Hepatocyte (in vitro differentiated cells): ENCODE measurements at regions not wholly inside any gene's neighbourhood (a gene's known extent, or its start where the extent isn't known, plus 50 kb on each side); places are given as distances from the start of the nearest gene placed in this dataset.

Source experiments
- DNase-seq: peaks from one replicate; pipeline ENCODE4 v3.0.0-alpha.2; 2016; ENCODE audit warnings: low spot score
- H2AFZ ChIP-seq: fragments of 200-600 bp; sonication (generic); 2 replicates; pipeline ENCODE4 v1.6.0; 2016; ENCODE audit warnings: antibody characterized with exemption, mild to moderate bottlenecking
- H3K27ac ChIP-seq: fragments of 200-600 bp; sonication (generic); 2 replicates; pipeline ENCODE4 v1.5.1; 2016; ENCODE audit warnings: mild to moderate bottlenecking
- H3K27me3 ChIP-seq: fragments of 200-600 bp; sonication (generic); 2 replicates; pipeline ENCODE4 v1.6.1; 2016
- H3K36me3 ChIP-seq: fragments of 200-600 bp; sonication (generic); replicated peaks from 2 replicates; pipeline ENCODE4 v1.5.1; 2016; ENCODE audit warnings: low read depth; ENCODE audit not compliant: insufficient read depth
- H3K4me1 ChIP-seq: fragments of 200-600 bp; sonication (generic); 2 replicates; pipeline ENCODE4 v1.5.1; 2016; ENCODE audit warnings: mild to moderate bottlenecking, moderate library complexity; ENCODE audit not compliant: insufficient read depth
- H3K4me2 ChIP-seq: fragments of 200-600 bp; sonication (generic); 2 replicates; pipeline ENCODE4 v1.6.0; 2016
- H3K4me3 ChIP-seq: fragments of 200-600 bp; sonication (generic); 2 replicates; pipeline ENCODE4 v1.5.1; 2016; ENCODE audit warnings: mild to moderate bottlenecking
- H3K79me2 ChIP-seq: fragments of 200-600 bp; sonication (generic); 2 replicates; pipeline ENCODE4 v1.6.0; 2017; ENCODE audit warnings: mild to moderate bottlenecking
- H3K9me2 ChIP-seq: fragments of 200-600 bp; sonication (generic); replicated peaks from 2 replicates; pipeline ENCODE4 v1.6.0; 2017; ENCODE audit warnings: mild to moderate bottlenecking; ENCODE audit not compliant: insufficient read depth
- H3K9me3 ChIP-seq: fragments of 200-600 bp; sonication (generic); 2 replicates; pipeline ENCODE4 v1.5.1; 2016; ENCODE audit warnings: low read depth, mild to moderate bottlenecking
- H4K20me1 ChIP-seq: fragments of 200-600 bp; sonication (generic); 2 replicates; pipeline ENCODE4 v1.6.0; 2016; ENCODE audit warnings: mild to moderate bottlenecking; ENCODE audit not compliant: insufficient read depth, poor library complexity, severe bottlenecking
- CTCF ChIP-seq: fragments of 200-600 bp; sonication (generic); IDR thresholded peaks from 2 replicates; pipeline ENCODE4 v1.5.1; 2016; ENCODE audit warnings: antibody characterized with exemption, mild to moderate bottlenecking; ENCODE audit not compliant: poor library complexity
- EZH2 ChIP-seq: fragments of 200-600 bp; sonication (generic); IDR thresholded peaks from 2 replicates; pipeline ENCODE4 v1.6.1; 2016; ENCODE audit warnings: antibody characterized with exemption, mild to moderate bottlenecking, borderline replicate concordance
- EZH2phosphoT487 ChIP-seq: fragments of 200-600 bp; sonication (generic); IDR thresholded peaks from one replicate; pipeline ENCODE4 v1.6.1; 2018; ENCODE audit warnings: antibody characterized with exemption, mild to moderate bottlenecking, low read depth, moderate library complexity; ENCODE audit not compliant: unreplicated experiment, severe bottlenecking
- WGBS: methylation state at CpG from one replicate; pipeline ENCODE4 v1.1.6; 2016; ENCODE audit warnings: low lambda C conversion rate; ENCODE audit errors: missing lambda C conversion rate; 5-methylcytosine and 5-hydroxymethylcytosine counted together

GRCh38 chr2:136344339-136344738, 226.4 kb upstream of the CXCR4 start:
- Histone ChIP-seq H3K27me3 (no peaks in the 10 kb centered on the region), H3K9me3 (no peaks in the 10 kb centered on the region), H3K4me2 (no peak overlapping the region), H3K4me3 (no peak overlapping the region), H4K20me1 (no peaks in the 10 kb centered on the region), H2AFZ (no peak overlapping the region), H3K9me2 (no peaks in the 10 kb centered on the region), H3K27ac (no peak overlapping the region), H3K36me3 (no peaks in the 10 kb centered on the region), H3K79me2 (no peaks in the 10 kb centered on the region), H3K4me1 (no peaks in the 10 kb centered on the region)
- WGBS: 87% methylated on average over 3 of the region's 3 CpGs
- TF ChIP-seq CTCF (no peak), EZH2phosphoT487 (no peak), EZH2 (no peak)
- DNase-seq: no peak

- no peak overlapping the region for H2AFZ ChIP-seq
- H3K9me2 ChIP-seq: no peaks in the 10 kb centered on the region
- DNase-seq: no peak
- WGBS: 98% methylated on average over 5 of the region's 5 CpGs
- H3K36me3 ChIP-seq: no peaks in the 10 kb centered on the region
- H3K4me1 ChIP-seq: no peaks in the 10 kb centered on the region
- no peaks in the 10 kb centered on the region for H3K79me2 ChIP-seq
- no peak overlapping the region for H3K4me3 ChIP-seq
- H4K20me1 ChIP-seq: no peaks in the 10 kb centered on the region
- H3K27ac ChIP-seq: no peak overlapping the region
- no peaks in the 10 kb centered on the region for H3K9me3 ChIP-seq
- no peaks in the 10 kb centered on the region for H3K27me3 ChIP-seq
- TF ChIP-seq EZH2phosphoT487: no peak
- no peak for TF ChIP-seq CTCF
- TF ChIP-seq EZH2: no peak
- H3K4me2 ChIP-seq: no peak overlapping the region
Measured at GRCh38 chr2:136342138-136342537, 224.2 kb upstream of the CXCR4 start.

GRCh38 chr2:136334967-136335366, 217.0 kb upstream of the CXCR4 start:
- Histone ChIP-seq H3K9me2 (no peaks in the 10 kb centered on the region), H4K20me1 (no peaks in the 10 kb centered on the region), H2AFZ (no peak overlapping the region), H3K79me2 (no peaks in the 10 kb centered on the region), H3K9me3 (no peaks in the 10 kb centered on the region), H3K4me3 (no peak overlapping the region), H3K4me1 (no peaks in the 10 kb centered on the region), H3K4me2 (no peak overlapping the region), H3K36me3 (no peaks in the 10 kb centered on the region), H3K27me3 (no peaks in the 10 kb centered on the region), H3K27ac (no peak overlapping the region)
- no peak for DNase-seq
- 87% methylated on average over 1 of the region's 1 CpG for WGBS
- TF ChIP-seq CTCF (no peak), EZH2 (no peak), EZH2phosphoT487 (no peak)

GRCh38 chr2:136332436-136333095, 214.6 kb upstream of the CXCR4 start:
- Histone ChIP-seq H2AFZ (no peak overlapping the region), H3K27me3 (no peaks in the 10 kb centered on the region), H3K4me1 (no peaks in the 10 kb centered on the region), H3K4me2 (no peak overlapping the region), H3K4me3 (no peak overlapping the region), H3K36me3 (no peaks in the 10 kb centered on the region), H3K9me2 (no peaks in the 10 kb centered on the region), H3K9me3 (no peaks in the 10 kb centered on the region), H4K20me1 (no peaks in the 10 kb centered on the region), H3K79me2 (no peaks in the 10 kb centered on the region), H3K27ac (no peak overlapping the region)
- WGBS: 85% methylated on average over 3 of the region's 3 CpGs
- no peak for DNase-seq
- TF ChIP-seq CTCF (no peak), EZH2 (no peak), EZH2phosphoT487 (no peak)
